Superior temporal gyrus (tissue), 1 donor: ENCODE measurements at regions not wholly inside any gene's neighbourhood (a gene's known extent, or its start where the extent isn't known, plus 50 kb on each side); places are given as distances from the start of the nearest gene placed in this dataset.

Source experiments
- DNase-seq: peaks from one replicate; pipeline ENCODE4 v3.0.0-alpha.2; 2016; ENCODE audit errors: extremely low spot score

GRCh38 chr4:167688660-167689142 lies 403.6 kb upstream of the ANXA10 start:
- DNase-seq, result no peak

- no peak for DNase-seq
Measured at GRCh38 chr4:167702391-167702790, 389.9 kb upstream of the ANXA10 start.

- no peak for DNase-seq
Measured at GRCh38 chr4:167711517-167711916, 380.8 kb upstream of the ANXA10 start.

GRCh38 chr4:167713756-167714155 lies 378.6 kb upstream of the ANXA10 start:
- DNase-seq, result no peak

GRCh38 chr4:167715176-167715575 lies 377.2 kb upstream of the ANXA10 start:
- DNase-seq, result no peak

GRCh38 chr4:167717495-167717894 lies 374.8 kb upstream of the ANXA10 start:
- DNase-seq, result no peak

- no peak for DNase-seq
Measured at GRCh38 chr4:167721617-167722486, 370.5 kb upstream of the ANXA10 start.

GRCh38 chr4:167722487-167722808 lies 369.9 kb upstream of the ANXA10 start:
- DNase-seq, result no peak

GRCh38 chr4:167724941-167725340 lies 367.4 kb upstream of the ANXA10 start:
- no peak for DNase-seq

- DNase-seq, result no peak
Measured at GRCh38 chr4:167730769-167731168, 361.6 kb upstream of the ANXA10 start.

- DNase-seq, result no peak
Measured at GRCh38 chr4:167745024-167745687, 347.2 kb upstream of the ANXA10 start.

- DNase-seq, result no peak
Measured at GRCh38 chr4:167767281-167767680, 325.1 kb upstream of the ANXA10 start.

GRCh38 chr4:167774646-167775045 lies 317.7 kb upstream of the ANXA10 start:
- no peak for DNase-seq

- DNase-seq, result no peak
Measured at GRCh38 chr4:167775375-167775774, 317.0 kb upstream of the ANXA10 start.

- DNase-seq, result no peak
Measured at GRCh38 chr4:167779280-167779679, 313.1 kb upstream of the ANXA10 start.

GRCh38 chr4:167779864-167780263 lies 312.5 kb upstream of the ANXA10 start:
- DNase-seq, result no peak

GRCh38 chr4:167784826-167785225 lies 307.5 kb upstream of the ANXA10 start:
- DNase-seq, result no peak

GRCh38 chr4:167785523-167785922 lies 306.8 kb upstream of the ANXA10 start:
- no peak for DNase-seq

GRCh38 chr4:167786504-167786903 lies 305.8 kb upstream of the ANXA10 start:
- DNase-seq, result no peak

GRCh38 chr4:167787231-167787630 lies 305.1 kb upstream of the ANXA10 start:
- no peak for DNase-seq

- no peak for DNase-seq
Measured at GRCh38 chr4:167802463-167803212, 289.7 kb upstream of the ANXA10 start.

- no peak for DNase-seq
Measured at GRCh38 chr4:167811958-167812357, 280.4 kb upstream of the ANXA10 start.
